H54 (cell line): ENCODE measurements at regions not wholly inside any gene's neighbourhood (a gene's known extent, or its start where the extent isn't known, plus 50 kb on each side); places are given as distances from the start of the nearest gene placed in this dataset.

Experiments used
- DNase-seq: peaks from one replicate; pipeline ENCODE4 v3.0.0; 2011; ENCODE audit warnings: low spot score, mixed read lengths; ENCODE audit not compliant: insufficient read length
- FAIRE-seq: peaks from 3 replicates; lab custom pipeline; 2011; peaks lifted over from hg19 to GRCh38; lab: Jason Lieb, UNC
- POLR2A ChIP-seq: IDR thresholded peaks from 2 replicates; pipeline ENCODE4 v1.6.1; 2011; ENCODE audit warnings: low read depth, mild to moderate bottlenecking, low read length

DNA sequence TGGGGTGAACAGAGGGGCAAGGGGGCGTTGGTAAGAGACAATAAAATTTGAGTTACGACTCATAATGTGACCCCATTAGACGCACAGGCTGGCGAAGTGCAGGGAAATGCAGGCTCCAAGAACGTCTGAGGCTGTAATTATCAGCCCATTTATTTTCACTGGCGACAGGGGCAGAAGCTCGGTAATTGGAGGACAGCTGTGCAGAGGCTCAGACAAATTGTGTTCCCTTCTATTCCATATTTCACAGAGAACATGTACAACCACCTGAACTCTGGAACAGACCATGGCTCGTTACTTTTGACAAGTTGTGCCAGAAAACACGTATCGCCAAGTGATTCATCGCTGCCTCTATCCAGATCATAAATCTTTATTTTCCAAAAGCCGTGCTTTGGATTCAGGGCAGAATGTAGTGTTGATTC is 137.3 kb upstream of the FRMD4A start:
- FAIRE-seq (no peak), DNase-seq (no peak)
- no peak for TF ChIP-seq POLR2A

GRCh38 chr10:14466257-14466656 is 135.5 kb upstream of the FRMD4A start:
- DNase-seq, result no peak
- no peak for TF ChIP-seq POLR2A
- FAIRE-seq, result no peak

GRCh38 chr10:14460447-14460846 is 129.7 kb upstream of the FRMD4A start:
- TF ChIP-seq POLR2A, result no peak
- no peak for DNase-seq
- no peak for FAIRE-seq

- FAIRE-seq, result no peak
- DNase-seq, result no peak
- TF ChIP-seq POLR2A, result no peak
Measured at GRCh38 chr10:14459665-14460064, 128.9 kb upstream of the FRMD4A start.

GRCh38 chr10:14456870-14457266 is 126.1 kb upstream of the FRMD4A start:
- FAIRE-seq (no peak), DNase-seq (no peak)
- TF ChIP-seq POLR2A, result no peak

- FAIRE-seq (no peak), DNase-seq (no peak)
- TF ChIP-seq POLR2A, result no peak
Measured at GRCh38 chr10:14456218-14456869, 125.6 kb upstream of the FRMD4A start.

DNA sequence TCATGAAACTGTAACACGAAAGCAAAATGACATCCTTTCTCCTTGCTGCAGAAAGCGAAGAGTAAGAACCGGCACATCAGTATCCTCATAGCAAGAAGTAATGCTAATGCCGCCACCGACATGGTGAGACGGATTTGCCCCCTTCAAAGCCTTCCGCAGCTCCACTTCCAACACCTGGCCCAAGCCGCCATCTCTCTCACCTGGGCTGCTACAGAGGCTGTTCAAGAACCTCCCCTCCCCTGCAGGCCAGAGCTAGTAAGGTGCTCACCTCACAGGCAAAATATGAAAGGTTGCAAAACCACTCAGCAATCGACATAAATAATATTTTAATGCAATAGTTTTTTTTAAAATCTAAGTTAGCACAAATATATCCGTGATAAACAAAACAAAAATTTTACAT is 123.9 kb upstream of the FRMD4A start:
- DNase-seq (no peak), FAIRE-seq (no peak)
- TF ChIP-seq POLR2A, result no peak

GRCh38 chr10:14454206-14454605 is 123.5 kb upstream of the FRMD4A start:
- no peak for FAIRE-seq
- no peak for DNase-seq
- TF ChIP-seq POLR2A, result no peak

DNA sequence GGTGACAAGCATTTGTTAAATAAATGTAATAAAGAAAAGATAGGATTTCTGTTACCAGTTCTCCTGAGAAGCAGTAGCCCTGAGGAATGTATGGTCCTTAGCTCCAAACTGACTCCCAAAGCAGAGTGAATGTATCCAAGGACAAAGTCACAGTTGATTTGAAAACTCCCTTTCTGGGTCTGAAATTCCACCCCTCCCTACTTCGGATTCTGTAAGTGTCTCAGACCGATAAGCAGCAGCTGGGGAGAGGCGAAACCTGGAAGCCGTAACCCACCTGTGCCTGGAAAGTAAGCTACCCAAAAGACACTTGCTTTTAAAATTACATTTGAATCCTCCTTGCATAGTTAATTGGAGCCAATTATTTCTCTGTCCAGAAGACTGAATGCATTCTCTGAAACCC is 122.9 kb upstream of the FRMD4A start:
- FAIRE-seq (no peak), DNase-seq (no peak)
- TF ChIP-seq POLR2A, result no peak

- DNase-seq (no peak), FAIRE-seq (no peak)
- TF ChIP-seq POLR2A, result no peak
Measured at GRCh38 chr10:14451341-14451740, 120.6 kb upstream of the FRMD4A start.

DNA sequence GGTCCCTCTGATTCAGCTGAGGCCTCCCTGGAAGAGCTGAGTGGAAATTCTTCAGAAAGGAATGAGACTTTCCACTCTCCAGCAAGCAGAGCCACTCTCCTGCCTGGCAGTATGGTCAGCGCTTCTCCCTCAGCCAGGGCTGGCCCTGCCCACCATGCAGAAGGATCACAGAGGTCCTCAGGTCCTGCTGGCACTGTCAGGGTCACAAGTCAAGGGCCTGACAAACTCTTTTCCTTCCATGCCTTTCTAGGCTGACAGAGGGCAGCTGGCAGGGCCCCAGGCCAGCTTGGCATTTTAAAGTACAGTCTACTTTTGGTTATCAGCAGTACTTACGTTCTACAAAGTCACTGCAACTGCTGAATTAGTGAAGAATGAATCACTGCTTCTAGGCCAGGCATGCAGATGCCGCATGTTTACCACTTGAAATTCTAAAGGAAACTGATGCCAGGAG is 119.3 kb upstream of the FRMD4A start:
- FAIRE-seq (no peak), DNase-seq (peak; percentile 21)
- no peak for TF ChIP-seq POLR2A

- FAIRE-seq (peak; percentile 20), DNase-seq (no peak)
- no peak for TF ChIP-seq POLR2A
Measured at GRCh38 chr10:14449293-14449815, 118.6 kb upstream of the FRMD4A start.

GRCh38 chr10:14448197-14448990 is 117.7 kb upstream of the FRMD4A start:
- FAIRE-seq (no peak), DNase-seq (no peak)
- TF ChIP-seq POLR2A, result no peak

DNA sequence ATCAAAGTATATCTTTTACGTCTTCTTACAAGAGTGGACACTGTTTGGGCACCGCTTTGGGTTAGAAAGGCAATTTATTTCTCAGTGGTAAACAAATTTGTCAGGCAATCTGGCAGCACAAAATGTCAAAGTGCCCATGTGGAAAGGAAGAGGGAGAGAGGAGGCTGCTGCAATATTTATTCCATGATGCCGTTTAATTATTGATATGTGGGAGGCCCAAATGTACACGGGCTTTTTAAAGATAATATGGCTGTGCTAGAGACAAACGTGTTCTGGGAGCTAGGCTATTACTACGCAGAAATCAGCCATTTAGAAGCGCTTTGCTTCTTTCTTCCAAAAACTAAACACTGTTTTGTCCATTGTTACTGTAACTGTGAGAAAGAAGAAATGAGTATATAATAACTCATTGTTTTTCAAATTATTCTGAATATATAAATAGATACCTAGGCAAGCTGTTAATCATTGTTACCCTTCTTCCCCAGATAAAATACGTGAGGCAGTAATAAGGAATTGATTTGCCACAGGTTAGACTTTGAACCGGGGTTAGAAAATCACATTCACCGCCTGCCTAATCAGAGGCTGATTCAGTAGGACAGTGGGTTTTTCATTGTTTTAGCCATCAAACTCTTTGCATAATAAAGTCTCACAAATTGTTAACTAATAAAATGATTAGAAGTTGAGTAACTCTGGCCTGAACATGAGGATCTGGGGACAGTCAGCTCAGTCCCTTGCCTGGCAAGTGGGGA is 116.5 kb upstream of the FRMD4A start:
- DNase-seq (no peak), FAIRE-seq (no peak)

More for the DNA sequence above, 116.5 kb upstream of the FRMD4A start:
- TF ChIP-seq POLR2A, result no peak
